ENCODE measurements at regions not wholly inside any gene's neighbourhood (a gene's known extent, or its start where the extent isn't known, plus 50 kb on each side); places are given as distances from the start of the nearest gene placed in this dataset.

DNA sequence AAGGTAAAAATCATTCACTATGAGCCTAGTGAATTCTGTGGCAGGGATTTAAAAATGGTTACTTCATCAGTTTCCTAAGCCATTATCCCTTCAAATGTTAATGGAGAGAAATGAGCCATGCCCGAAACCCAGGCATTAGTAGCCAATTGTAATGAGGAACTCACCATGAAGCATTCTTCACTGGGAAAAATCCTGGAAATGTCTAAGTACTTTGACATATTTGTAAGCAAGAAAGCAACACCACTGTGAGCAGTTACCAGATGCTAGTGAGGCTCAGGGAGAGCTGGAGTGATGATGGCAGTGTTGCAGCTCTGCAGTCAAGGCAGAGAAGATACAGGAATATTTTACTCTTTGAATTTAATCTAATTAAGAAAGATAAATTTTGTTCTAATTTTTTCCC is 220.0 kb upstream of the MBL2 start:
- POLR2A ChIA-PET: no interaction called here

DNA sequence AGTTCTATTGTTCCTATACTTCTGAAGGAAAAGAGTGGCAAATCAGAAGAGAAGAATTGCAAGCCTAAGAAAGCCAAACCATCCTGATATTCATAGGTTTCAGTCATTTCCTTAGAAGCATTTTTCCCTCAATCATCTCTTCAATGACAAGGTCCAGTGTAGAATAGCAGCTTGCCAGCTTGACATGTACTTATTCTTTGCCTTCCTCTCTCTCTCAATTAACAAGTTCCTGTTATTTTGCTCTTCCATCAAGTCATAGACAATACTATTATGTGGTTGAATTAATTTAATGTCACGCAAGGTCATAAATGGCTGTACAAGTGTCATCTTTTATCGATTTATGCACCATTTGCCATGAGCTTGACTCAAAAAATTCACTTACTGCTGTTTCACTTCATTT is 216.3 kb upstream of the MBL2 start:
- no peaks in the 10 kb centered on the region for H3K9me3 Mint-ChIP-seq
- no peak for DNase-seq
- intact Hi-C loops (cut with micrococcal nuclease): no loop called here
- H3K27ac Mint-ChIP-seq: no peak overlapping the region
- no peaks in the 10 kb centered on the region for H3K4me1 Mint-ChIP-seq
- CTCF ChIA-PET: no interaction called here
- no peak for TF ChIP-seq CTCF (IDR thresholded peaks at IDR 0.05)
- H3K27me3 Mint-ChIP-seq: no peaks in the 10 kb centered on the region
- H3K36me3 Mint-ChIP-seq (ENCODE audit: low read depth): no peaks in the 10 kb centered on the region
- POLR2A ChIA-PET: no interaction called here
- H3K4me3 Mint-ChIP-seq: no peak overlapping the region
- ATAC-seq (ENCODE audit: low read depth): no peak

More for the DNA sequence above, 220.0 kb upstream of the MBL2 start:
- ATAC-seq (ENCODE audit: low read depth): no peak
- intact Hi-C loops (cut with micrococcal nuclease): no loop called here
- Mint-ChIP-seq H3K9me3 (peaks cover 3% of the 10 kb centered on the region), H3K4me1 (no peaks in the 10 kb centered on the region), H3K27ac (no peak overlapping the region), H3K36me3 (ENCODE audit: low read depth) (no peaks in the 10 kb centered on the region), H3K4me3 (no peak overlapping the region), H3K27me3 (no peaks in the 10 kb centered on the region)
- no peak for DNase-seq
- no peak for TF ChIP-seq CTCF (IDR thresholded peaks at IDR 0.05)
- CTCF ChIA-PET: no interaction called here

- no peak for ATAC-seq (ENCODE audit: low read depth)
Measured at GRCh38 chr10:52986125-52986524, 213.5 kb upstream of the MBL2 start.

GRCh38 chr10:52984169-52984568 is 211.6 kb upstream of the MBL2 start:
- CTCF ChIA-PET: no interaction called here
- intact Hi-C loops (cut with micrococcal nuclease): no loop called here
- POLR2A ChIA-PET: no interaction called here
- TF ChIP-seq CTCF (IDR thresholded peaks at IDR 0.05): no peak
- H3K4me3 Mint-ChIP-seq: no peak overlapping the region
- no peak overlapping the region for H3K27ac Mint-ChIP-seq
- no peaks in the 10 kb centered on the region for H3K4me1 Mint-ChIP-seq
- H3K9me3 Mint-ChIP-seq: peaks cover 3% of the 10 kb centered on the region
- H3K27me3 Mint-ChIP-seq: no peaks in the 10 kb centered on the region
- H3K36me3 Mint-ChIP-seq (ENCODE audit: low read depth): no peaks in the 10 kb centered on the region
- DNase-seq (no peak), ATAC-seq (ENCODE audit: low read depth) (no peak)

More at GRCh38 chr10:52986125-52986524, 213.5 kb upstream of the MBL2 start:
- Mint-ChIP-seq H3K4me3 (no peak overlapping the region), H3K36me3 (ENCODE audit: low read depth) (no peaks in the 10 kb centered on the region), H3K4me1 (no peaks in the 10 kb centered on the region), H3K27ac (no peak overlapping the region), H3K9me3 (no peaks in the 10 kb centered on the region), H3K27me3 (no peaks in the 10 kb centered on the region)
- intact Hi-C loops (cut with micrococcal nuclease): no loop called here
- POLR2A ChIA-PET: no interaction called here
- no peak for DNase-seq
- CTCF ChIA-PET: no interaction called here
- no peak for TF ChIP-seq CTCF (IDR thresholded peaks at IDR 0.05)

DNA sequence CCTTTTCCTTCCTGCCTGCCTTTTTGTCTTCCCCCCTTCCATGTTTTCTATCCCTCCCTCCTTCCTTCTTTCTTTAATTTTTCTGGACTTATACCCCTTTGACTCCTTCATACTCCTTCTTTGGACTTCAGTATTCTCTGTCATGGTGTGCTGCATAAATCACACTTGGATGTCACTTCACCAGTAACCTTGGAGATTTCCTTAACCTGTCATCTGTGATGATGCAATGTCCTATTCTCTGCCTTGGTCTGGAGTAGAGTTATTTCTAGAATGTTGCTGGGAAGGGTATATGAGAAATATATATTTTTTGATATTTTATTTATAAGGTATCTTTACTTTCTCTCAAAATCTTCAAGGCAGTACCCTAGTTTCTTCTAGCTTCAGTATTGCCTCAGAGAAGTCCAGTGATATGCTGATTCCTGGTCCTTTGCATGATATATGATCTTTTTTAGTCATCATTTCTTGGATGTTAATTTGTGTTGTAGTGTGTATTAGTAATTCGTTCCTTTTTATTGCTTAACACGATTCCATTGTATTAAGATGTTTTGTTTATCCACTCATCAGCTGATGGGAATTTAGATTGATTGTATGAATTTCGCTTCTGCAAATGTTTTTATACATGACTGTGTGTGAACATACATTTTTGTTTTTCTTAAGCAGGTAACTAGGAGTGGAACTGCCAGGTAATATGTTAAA is 206.9 kb upstream of the MBL2 start:
- Mint-ChIP-seq H3K27ac (no peak overlapping the region), H3K9me3 (peaks cover 3% of the 10 kb centered on the region), H3K36me3 (ENCODE audit: low read depth) (no peaks in the 10 kb centered on the region), H3K27me3 (no peaks in the 10 kb centered on the region), H3K4me1 (no peaks in the 10 kb centered on the region), H3K4me3 (no peak overlapping the region)
- DNase-seq: no peak
- ChIA-PET CTCF (no interaction called here), POLR2A (no interaction called here)
- ATAC-seq (ENCODE audit: low read depth): no peak
- no peak for TF ChIP-seq CTCF (IDR thresholded peaks at IDR 0.05)
- intact Hi-C loops (cut with micrococcal nuclease): no loop called here

All from activated B cell treated with CpG ODN at 0.5 μM for 24 hours (primary cell).